IMR-90 (cell line): ENCODE measurements at regions not wholly inside any gene's neighbourhood (a gene's known extent, or its start where the extent isn't known, plus 50 kb on each side); places are given as distances from the start of the nearest gene placed in this dataset.

ENCODE experiments used
- ATAC-seq: fragments of 200-7000 bp; cut with Tn5 transposase; 2 replicates; pipeline ENCODE4 v1.9.1; 2020; ENCODE audit warnings: low read depth, mild to moderate bottlenecking, moderate library complexity
- BruUV-seq: library from RNA; stranded (reverse); fragments of 400-500 nt; replicated peaks from 2 replicates; lab custom pipeline; 2021; lab: Mats Ljungman, UMichigan
- CTCF ChIA-PET: fragments of 300-600 bp; formaldehyde crosslinking; extraction: SDS; loops from one replicate; lab custom pipeline; 2021; ENCODE audit warnings: antibody characterized with exemption; lab: Yijun Ruan, JAX
- POLR2A ChIA-PET: fragments of 300-600 bp; sonication (Branson Sonifier 250); formaldehyde crosslinking; loops from one replicate; lab custom pipeline; 2022; ENCODE audit warnings: antibody characterized with exemption; ENCODE audit not compliant: unreplicated experiment; lab: Charles Lee
- DNase-seq: peaks from one replicate; pipeline ENCODE4 v3.0.0; 2013
- H2AFZ ChIP-seq: replicated peaks from 2 replicates; pipeline ENCODE3; 2013; ENCODE audit warnings: low read length, mild to moderate bottlenecking; ENCODE audit not compliant: poor library complexity
- H2AK5ac ChIP-seq: 2 replicates; pipeline ENCODE4 v1.6.1; 2013; ENCODE audit warnings: low read depth, low read length, inconsistent platforms
- H2AK9ac ChIP-seq: replicated peaks from 2 replicates; pipeline ENCODE3; 2013; ENCODE audit warnings: mild to moderate bottlenecking, low read depth, low read length, moderate library complexity; ENCODE audit not compliant: poor library complexity
- H2BK120ac ChIP-seq: 2 replicates; pipeline ENCODE4 v1.6.1; 2013; ENCODE audit warnings: low read depth, low read length, inconsistent platforms
- H2BK15ac ChIP-seq: 3 replicates; pipeline ENCODE4 v1.6.1; 2013; ENCODE audit warnings: low read depth, low read length, inconsistent platforms
- H2BK20ac ChIP-seq: 2 replicates; pipeline ENCODE4 v1.6.1; 2013; ENCODE audit warnings: low read depth, mild to moderate bottlenecking, inconsistent platforms, low read length, moderate library complexity
- H2BK5ac ChIP-seq: 2 replicates; pipeline ENCODE4 v1.6.1; 2013; ENCODE audit warnings: mild to moderate bottlenecking, low read depth, low read length, inconsistent platforms; ENCODE audit not compliant: poor library complexity, severe bottlenecking
- H3K14ac ChIP-seq: replicated peaks from 2 replicates; pipeline ENCODE4 v1.6.1; 2013; ENCODE audit warnings: low read depth, low read length, inconsistent platforms
- H3K18ac ChIP-seq: 2 replicates; pipeline ENCODE4 v1.6.1; 2013; ENCODE audit warnings: low read depth, low read length, control low read depth
- H3K23ac ChIP-seq: 2 replicates; pipeline ENCODE4 v1.6.1; 2013; ENCODE audit warnings: low read depth, low read length, inconsistent platforms
- H3K27ac ChIP-seq: 2 replicates; pipeline ENCODE4 v1.5.1; 2013; ENCODE audit warnings: mild to moderate bottlenecking, control low read depth, low read length; ENCODE audit not compliant: insufficient read depth
- H3K27me3 ChIP-seq: 2 replicates; pipeline ENCODE4 v1.6.1; 2013; ENCODE audit warnings: low read length; ENCODE audit not compliant: control insufficient read depth, insufficient read depth
- H3K36me3 ChIP-seq: 2 replicates; pipeline ENCODE4 v1.6.1; 2013; ENCODE audit warnings: low read length, mixed read lengths; ENCODE audit not compliant: control insufficient read depth, insufficient read depth
- H3K4ac ChIP-seq: 2 replicates; pipeline ENCODE4 v1.6.1; 2013; ENCODE audit warnings: low read depth, low read length, inconsistent platforms
- H3K4me1 ChIP-seq: 2 replicates; pipeline ENCODE4 v1.6.1; 2013; ENCODE audit warnings: low read length, mixed read lengths; ENCODE audit not compliant: control insufficient read depth, insufficient read depth
- H3K4me2 ChIP-seq: 2 replicates; pipeline ENCODE4 v1.6.1; 2013; ENCODE audit warnings: low read depth, mild to moderate bottlenecking, control low read depth, low read length, moderate library complexity
- H3K4me3 ChIP-seq: 2 replicates; pipeline ENCODE4 v1.5.1; 2013; ENCODE audit warnings: low read depth, mild to moderate bottlenecking, control low read depth, low read length, moderate library complexity; ENCODE audit not compliant: insufficient read depth
- H3K56ac ChIP-seq: 2 replicates; pipeline ENCODE4 v1.6.1; 2013; ENCODE audit warnings: low read length, inconsistent platforms; ENCODE audit not compliant: insufficient read depth; ENCODE audit errors: extremely low read depth
- H3K79me1 ChIP-seq, 2 experiments: 2 replicates each; pipeline ENCODE4 v1.6.1; 2013; ENCODE audit warnings: low read length in 2 of 2, inconsistent platforms in 1 of 2, low read depth in 1 of 2
- H3K9ac ChIP-seq: 2 replicates; pipeline ENCODE4 v1.6.1; 2013; ENCODE audit warnings: low read depth, low read length, control low read depth
- H3K9me1 ChIP-seq: 2 replicates; pipeline ENCODE4 v1.6.1; 2013; ENCODE audit warnings: low read length, inconsistent platforms; ENCODE audit not compliant: insufficient read depth
- H3K9me3 ChIP-seq: 2 replicates; pipeline ENCODE4 v1.6.1; 2013; ENCODE audit warnings: low read length; ENCODE audit not compliant: control insufficient read depth, insufficient read depth
- H4K20me1 ChIP-seq: 2 replicates; pipeline ENCODE4 v1.6.1; 2013; ENCODE audit warnings: low read length, inconsistent platforms; ENCODE audit not compliant: insufficient read depth
- H4K5ac ChIP-seq: 2 replicates; pipeline ENCODE4 v1.6.1; 2013; ENCODE audit warnings: mild to moderate bottlenecking, low read depth, low read length, control low read depth
- H4K8ac ChIP-seq, 2 experiments: 2 replicates each; pipeline ENCODE4 v1.6.1; 2013; ENCODE audit warnings: low read depth in 2 of 2, low read length in 2 of 2, control low read depth in 1 of 2, inconsistent platforms in 1 of 2
- H4K91ac ChIP-seq: 2 replicates; pipeline ENCODE4 v1.6.1; 2013; ENCODE audit warnings: low read depth, low read length, inconsistent platforms; ENCODE audit not compliant: insufficient read depth
- BHLHE40 ChIP-seq: fragments of 150-350 bp; IDR thresholded peaks from 2 replicates; pipeline ENCODE4 v1.6.1; 2016; ENCODE audit warnings: mild to moderate bottlenecking, low read depth, low read length
- CEBPB ChIP-seq: IDR thresholded peaks from 2 replicates; pipeline ENCODE4 v1.6.1; 2012; ENCODE audit warnings: low read depth, low read length, improper control_type of control experiment
- CHD1 ChIP-seq: IDR thresholded peaks from 2 replicates; pipeline ENCODE4 v1.6.1; 2012; ENCODE audit warnings: low read depth, low read length, improper control_type of control experiment
- FOS ChIP-seq: fragments of 150-350 bp; IDR thresholded peaks from 2 replicates; pipeline ENCODE4 v1.6.1; 2016; ENCODE audit warnings: low read depth, low read length
- MAFK ChIP-seq: IDR thresholded peaks from 2 replicates; pipeline ENCODE4 v1.6.1; 2012; ENCODE audit warnings: low read depth, low read length, improper control_type of control experiment
- MAZ ChIP-seq: IDR thresholded peaks from 2 replicates; pipeline ENCODE4 v1.6.1; 2012; ENCODE audit warnings: low read depth, mild to moderate bottlenecking, low read length, improper control_type of control experiment, moderate library complexity, borderline replicate concordance
- MXI1 ChIP-seq: IDR thresholded peaks from 2 replicates; pipeline ENCODE4 v1.6.1; 2012; ENCODE audit warnings: low read depth, mild to moderate bottlenecking, low read length, moderate library complexity, borderline replicate concordance
- NFE2L2 ChIP-seq: fragments of 150-350 bp; IDR thresholded peaks from 2 replicates; pipeline ENCODE4 v1.6.1; 2016; ENCODE audit warnings: low read depth, mild to moderate bottlenecking, low read length
- POLR2A ChIP-seq: IDR thresholded peaks from 2 replicates; pipeline ENCODE4 v1.6.1; 2012; ENCODE audit warnings: mild to moderate bottlenecking, low read depth, low read length
- RAD21 ChIP-seq: IDR thresholded peaks from 2 replicates; pipeline ENCODE4 v1.6.1; 2012; ENCODE audit warnings: low read length, improper control_type of control experiment
- RCOR1 ChIP-seq: IDR thresholded peaks from 2 replicates; pipeline ENCODE4 v1.6.1; 2012; ENCODE audit warnings: mild to moderate bottlenecking, low read length, improper control_type of control experiment; ENCODE audit not compliant: insufficient replicate concordance
- RFX5 ChIP-seq: IDR thresholded peaks from 2 replicates; pipeline ENCODE4 v1.8.0; 2012; ENCODE audit warnings: low read depth, mild to moderate bottlenecking, low read length, moderate library complexity
- SMC3 ChIP-seq: fragments of 150-350 bp; IDR thresholded peaks from 2 replicates; pipeline ENCODE4 v1.6.1; 2016; ENCODE audit warnings: low read depth, mild to moderate bottlenecking, antibody characterized with exemption, low read length, moderate library complexity
- WGBS, 2 experiments: methylation state at CpG; one replicate each; pipeline versions ENCODE4 v1.1.5 to v1.1.7; 2013; ENCODE audit warnings: missing lambda C conversion rate in 2 of 2; ENCODE audit not compliant: insufficient read length in 1 of 2; ENCODE audit errors: extremely low coverage in 2 of 2; 5-methylcytosine and 5-hydroxymethylcytosine counted together
- dilution Hi-C: fragments of 300-500 bp; cut with HindIII; formaldehyde crosslinking; loops from one replicate; pipeline ENCODE4 v1.14.3; 2018; ENCODE audit warnings: low sequenced_read_pairs; ENCODE audit not compliant: unreplicated experiment
- in situ Hi-C: fragments of 300-500 bp; cut with MboI; formaldehyde crosslinking; loops from 3 replicates; pipeline ENCODE4 v1.14.3; 2019; ENCODE audit warnings: low sequenced_read_pairs, inconsistent platforms, mixed read lengths
- intact Hi-C: fragments of 100-400 bp; cut with micrococcal nuclease; formaldehyde crosslinking; loops from 2 replicates; pipeline ENCODE4 v1.10.0; 2022
- TF ChIP-seq, protein P1 (sequence below): fragments of 150-350 bp; IDR thresholded peaks from 2 replicates; pipeline ENCODE4 v1.6.1; 2016; ENCODE audit warnings: low read depth, mild to moderate bottlenecking, low read length, moderate library complexity, borderline replicate concordance
- TF ChIP-seq, protein P2 (sequence below): conservative IDR thresholded peaks from 2 replicates; pipeline ENCODE4 v1.5.1; 2012; ENCODE audit warnings: mild to moderate bottlenecking, low read depth, low read length, improper control_type of control experiment
- TF ChIP-seq, protein P3 (sequence below): fragments of 150-350 bp; IDR thresholded peaks from 2 replicates; pipeline ENCODE4 v1.6.1; 2017; ENCODE audit warnings: mild to moderate bottlenecking, antibody characterized with exemption, low read length, low read depth

DNA sequence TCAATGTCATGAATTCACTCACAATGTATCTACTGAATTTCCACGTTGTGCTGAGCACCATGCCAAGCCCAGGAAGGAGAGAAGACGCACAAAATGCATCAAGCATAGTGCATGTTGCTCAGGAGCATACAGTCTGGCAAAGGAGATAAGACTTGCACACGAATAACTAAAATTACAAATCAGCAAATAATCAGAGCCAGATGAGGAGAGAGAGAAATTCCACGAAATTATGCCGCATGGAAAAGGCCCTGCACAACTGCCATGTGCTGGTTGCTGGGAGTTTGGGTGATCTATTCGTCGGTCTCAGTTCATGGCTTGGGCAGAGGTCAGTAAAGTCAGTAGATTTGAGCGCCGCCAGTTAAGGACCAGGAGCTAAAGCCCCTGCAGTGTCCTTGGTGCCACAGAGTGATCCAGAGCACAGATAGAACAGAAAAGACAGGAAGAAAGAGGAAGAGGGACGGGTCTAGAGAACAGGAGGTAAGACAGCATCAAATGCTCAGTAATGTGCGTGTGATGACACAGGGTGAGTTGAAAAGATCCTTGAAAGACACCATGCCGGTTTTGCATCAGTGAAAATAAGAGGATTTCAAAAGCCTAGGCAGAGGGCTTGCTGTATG lies 55.1 kb upstream of the ZNF281 start:
- no peaks in the 10 kb centered on the region for H3K9me3 ChIP-seq
- peak overlapping the region; percentile 56; the same call in 1 of the 2 replicates for H3K23ac ChIP-seq
- H3K9ac ChIP-seq: no peak overlapping the region
- ChIA-PET CTCF (no interaction called here), POLR2A (no interaction called here)
- WGBS, 2 experiments: 75% methylated on average over 4 of the region's 12 CpGs; no CpG with 5 or more reads in 1 of the 2 experiments
- H3K4ac ChIP-seq: no peak overlapping the region; the same call in 1 of the 2 replicates
- H2AK9ac ChIP-seq: no peak overlapping the region
- H2AFZ ChIP-seq: peak overlapping the region; percentile 53
- H4K5ac ChIP-seq: no peak overlapping the region
- no peak overlapping the region; a peak in 1 of 4 replicates for H4K8ac ChIP-seq
- no TSS peak for BruUV-seq
- intact Hi-C loops (no loop called here), in situ Hi-C loops (no loop called here), dilution Hi-C loops (no loop called here)
- no peak overlapping the region for H3K14ac ChIP-seq
- H3K27ac ChIP-seq: no peak overlapping the region
- no peak overlapping the region for H3K56ac ChIP-seq
- no peaks in the 10 kb centered on the region for H3K4me1 ChIP-seq
- H2BK120ac ChIP-seq: no peak overlapping the region
- TF ChIP-seq MXI1: no peak
- TF ChIP-seq RFX5: no peak
- TF ChIP-seq, protein P1, sequence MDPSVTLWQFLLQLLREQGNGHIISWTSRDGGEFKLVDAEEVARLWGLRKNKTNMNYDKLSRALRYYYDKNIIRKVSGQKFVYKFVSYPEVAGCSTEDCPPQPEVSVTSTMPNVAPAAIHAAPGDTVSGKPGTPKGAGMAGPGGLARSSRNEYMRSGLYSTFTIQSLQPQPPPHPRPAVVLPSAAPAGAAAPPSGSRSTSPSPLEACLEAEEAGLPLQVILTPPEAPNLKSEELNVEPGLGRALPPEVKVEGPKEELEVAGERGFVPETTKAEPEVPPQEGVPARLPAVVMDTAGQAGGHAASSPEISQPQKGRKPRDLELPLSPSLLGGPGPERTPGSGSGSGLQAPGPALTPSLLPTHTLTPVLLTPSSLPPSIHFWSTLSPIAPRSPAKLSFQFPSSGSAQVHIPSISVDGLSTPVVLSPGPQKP: no peak
- TF ChIP-seq, protein P2, sequence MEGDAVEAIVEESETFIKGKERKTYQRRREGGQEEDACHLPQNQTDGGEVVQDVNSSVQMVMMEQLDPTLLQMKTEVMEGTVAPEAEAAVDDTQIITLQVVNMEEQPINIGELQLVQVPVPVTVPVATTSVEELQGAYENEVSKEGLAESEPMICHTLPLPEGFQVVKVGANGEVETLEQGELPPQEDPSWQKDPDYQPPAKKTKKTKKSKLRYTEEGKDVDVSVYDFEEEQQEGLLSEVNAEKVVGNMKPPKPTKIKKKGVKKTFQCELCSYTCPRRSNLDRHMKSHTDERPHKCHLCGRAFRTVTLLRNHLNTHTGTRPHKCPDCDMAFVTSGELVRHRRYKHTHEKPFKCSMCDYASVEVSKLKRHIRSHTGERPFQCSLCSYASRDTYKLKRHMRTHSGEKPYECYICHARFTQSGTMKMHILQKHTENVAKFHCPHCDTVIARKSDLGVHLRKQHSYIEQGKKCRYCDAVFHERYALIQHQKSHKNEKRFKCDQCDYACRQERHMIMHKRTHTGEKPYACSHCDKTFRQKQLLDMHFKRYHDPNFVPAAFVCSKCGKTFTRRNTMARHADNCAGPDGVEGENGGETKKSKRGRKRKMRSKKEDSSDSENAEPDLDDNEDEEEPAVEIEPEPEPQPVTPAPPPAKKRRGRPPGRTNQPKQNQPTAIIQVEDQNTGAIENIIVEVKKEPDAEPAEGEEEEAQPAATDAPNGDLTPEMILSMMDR: no peak
- no peak for TF ChIP-seq NFE2L2
- TF ChIP-seq RAD21: no peak
- no peak for TF ChIP-seq MAZ
- TF ChIP-seq POLR2A: no peak
- no peak for TF ChIP-seq CHD1
- TF ChIP-seq, protein P3, sequence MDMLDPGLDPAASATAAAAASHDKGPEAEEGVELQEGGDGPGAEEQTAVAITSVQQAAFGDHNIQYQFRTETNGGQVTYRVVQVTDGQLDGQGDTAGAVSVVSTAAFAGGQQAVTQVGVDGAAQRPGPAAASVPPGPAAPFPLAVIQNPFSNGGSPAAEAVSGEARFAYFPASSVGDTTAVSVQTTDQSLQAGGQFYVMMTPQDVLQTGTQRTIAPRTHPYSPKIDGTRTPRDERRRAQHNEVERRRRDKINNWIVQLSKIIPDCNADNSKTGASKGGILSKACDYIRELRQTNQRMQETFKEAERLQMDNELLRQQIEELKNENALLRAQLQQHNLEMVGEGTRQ: no peak
- TF ChIP-seq CEBPB: no peak
- no peak for TF ChIP-seq SMC3
- TF ChIP-seq FOS: no peak
- no peak for TF ChIP-seq BHLHE40
- no peak for TF ChIP-seq MAFK
- no peak for TF ChIP-seq RCOR1
- H3K18ac ChIP-seq: no peak overlapping the region
- no peak overlapping the region for H3K4me3 ChIP-seq
- no peak overlapping the region for H2BK15ac ChIP-seq
- no peak overlapping the region for H2BK5ac ChIP-seq
- no peak for DNase-seq
- H3K9me1 ChIP-seq: no peaks in the 10 kb centered on the region
- no peak overlapping the region for H2BK20ac ChIP-seq
- ATAC-seq: no peak
- H2AK5ac ChIP-seq: no peak overlapping the region
- H3K4me2 ChIP-seq: no peak overlapping the region
- H4K20me1 ChIP-seq: no peaks in the 10 kb centered on the region
- no peak overlapping the region for H4K91ac ChIP-seq
- no peaks in the 10 kb centered on the region for H3K36me3 ChIP-seq
- no peaks in the 10 kb centered on the region for H3K79me1 ChIP-seq
- no peaks in the 10 kb centered on the region for H3K27me3 ChIP-seq
